GM18508 (cell line): ENCODE measurements at regions not wholly inside any gene's neighbourhood (a gene's known extent, or its start where the extent isn't known, plus 50 kb on each side); places are given as distances from the start of the nearest gene placed in this dataset.
A peak's percentile ranks its signal among the peaks of the same experiment; 100 is the strongest.

Source experiments
- ATAC-seq: cut with Tn5 transposase; IDR thresholded peaks from one replicate; pipeline ENCODE4 v1.9.1; 2021; ENCODE audit warnings: moderate number of reproducible peaks; ENCODE audit not compliant: insufficient read depth, unreplicated experiment

DNA sequence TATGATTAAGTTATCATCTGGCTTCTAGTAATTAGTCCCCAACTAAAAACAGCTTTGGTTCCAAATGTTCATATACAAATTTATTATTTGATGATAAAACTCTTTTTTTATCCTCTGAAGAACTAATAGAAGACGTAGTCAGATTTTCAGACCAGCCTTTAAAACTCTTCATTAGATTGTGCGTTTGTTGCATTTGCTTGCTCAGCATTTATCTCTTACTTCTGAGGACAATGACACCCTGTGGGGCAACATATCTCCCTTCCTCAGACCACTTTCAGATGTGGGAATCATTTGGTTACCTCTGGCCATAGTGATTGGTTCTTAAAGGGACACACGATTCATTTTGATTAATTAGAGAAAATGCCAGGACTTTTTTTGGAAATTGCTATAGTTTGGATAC lies 481.8 kb downstream of the HAO1 start:
- no peak for ATAC-seq

DNA sequence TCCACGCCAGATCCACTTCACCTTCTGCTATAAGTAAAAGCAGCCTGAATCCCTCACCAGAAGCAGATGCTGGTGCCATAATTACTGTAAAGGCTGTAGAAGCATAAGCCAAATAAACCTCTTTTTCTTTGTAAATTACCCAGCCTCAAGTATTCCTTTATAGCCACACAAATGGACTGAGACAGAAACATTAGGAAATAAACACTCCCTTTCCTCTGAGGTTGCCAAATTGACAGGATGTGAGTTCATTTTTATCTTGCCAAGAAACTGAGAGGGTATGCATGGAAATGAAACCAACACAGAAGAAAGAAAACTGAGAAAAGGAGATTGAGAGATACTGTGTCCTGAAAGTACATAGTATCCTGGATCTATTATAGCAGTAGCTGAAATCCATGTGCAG lies 481.2 kb downstream of the HAO1 start:
- ATAC-seq: no peak

DNA sequence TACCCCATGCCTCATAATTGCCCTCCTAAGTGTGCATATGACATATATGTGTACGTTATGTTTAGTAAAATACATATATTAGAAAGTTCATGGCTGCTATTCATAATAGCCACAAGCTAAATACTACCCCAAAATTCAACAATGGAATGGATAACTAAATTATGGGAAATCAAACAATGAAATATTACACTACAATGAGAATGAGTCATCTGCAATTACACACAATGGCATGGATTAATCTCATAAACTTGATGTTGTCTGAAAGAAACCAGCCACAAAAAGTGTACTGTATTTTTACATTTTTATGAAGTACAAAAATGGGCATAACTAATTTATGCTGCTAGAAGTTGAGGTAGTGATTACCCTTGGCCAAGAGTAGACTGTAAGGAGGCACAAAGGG lies 477.0 kb downstream of the HAO1 start:
- no peak for ATAC-seq

DNA sequence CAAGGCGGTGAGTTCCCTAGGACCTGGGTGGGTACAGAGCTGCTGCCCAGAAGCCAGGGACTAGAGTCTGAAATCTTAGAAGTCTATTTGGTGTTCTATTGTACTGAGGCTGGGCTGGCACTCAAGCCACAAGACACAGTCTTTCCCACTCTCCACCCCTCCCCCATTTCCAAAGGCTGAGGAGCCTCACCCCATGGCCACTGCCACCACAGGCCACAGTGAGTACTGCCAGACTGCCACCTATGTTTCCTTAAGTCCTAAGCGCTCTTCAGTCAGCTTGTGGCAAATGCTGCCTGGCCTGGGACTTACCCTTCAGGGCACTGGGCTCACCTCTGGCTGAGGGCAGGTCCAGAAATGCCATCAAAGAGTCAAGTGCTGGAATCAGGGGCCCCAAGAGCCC lies 469.3 kb downstream of the HAO1 start:
- ATAC-seq: no peak

DNA sequence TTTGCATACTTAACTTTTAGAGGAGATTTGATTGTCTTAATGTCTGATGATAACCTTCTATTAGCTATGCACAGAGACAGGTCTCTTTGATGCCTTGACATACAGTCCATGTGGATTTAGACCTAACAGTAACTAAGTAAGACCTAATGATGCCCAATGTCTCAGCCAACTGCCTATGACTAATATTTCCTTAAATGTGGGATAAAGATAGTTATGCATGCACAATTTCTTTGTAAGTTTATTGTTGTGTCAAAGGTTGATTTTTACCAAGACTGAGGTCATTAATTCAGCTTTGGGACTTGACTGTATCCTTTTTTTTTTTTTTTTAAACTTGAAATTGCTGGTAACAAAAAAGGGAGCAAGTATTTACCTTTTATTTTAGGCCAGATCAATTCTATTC lies 450.0 kb downstream of the HAO1 start:
- no peak for ATAC-seq

DNA sequence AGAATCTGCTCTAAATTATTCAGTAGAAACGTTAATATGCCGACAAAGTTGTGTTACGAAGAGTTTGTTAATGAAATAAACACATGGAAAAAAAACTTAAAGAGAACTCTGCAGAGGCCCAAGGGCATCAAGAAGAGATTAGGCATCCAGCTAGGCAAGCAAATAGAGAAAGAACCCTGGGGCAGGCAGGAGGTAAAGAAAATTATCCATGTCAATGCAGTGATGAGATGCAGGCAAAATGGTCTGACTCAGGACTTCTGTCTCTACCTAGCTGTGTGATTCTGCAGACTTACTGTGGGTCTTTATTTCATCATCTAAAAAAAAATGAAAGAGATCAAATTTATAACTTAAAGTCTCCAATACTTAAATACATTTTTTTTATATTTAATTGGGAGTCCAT lies 448.0 kb downstream of the HAO1 start:
- ATAC-seq: no peak

DNA sequence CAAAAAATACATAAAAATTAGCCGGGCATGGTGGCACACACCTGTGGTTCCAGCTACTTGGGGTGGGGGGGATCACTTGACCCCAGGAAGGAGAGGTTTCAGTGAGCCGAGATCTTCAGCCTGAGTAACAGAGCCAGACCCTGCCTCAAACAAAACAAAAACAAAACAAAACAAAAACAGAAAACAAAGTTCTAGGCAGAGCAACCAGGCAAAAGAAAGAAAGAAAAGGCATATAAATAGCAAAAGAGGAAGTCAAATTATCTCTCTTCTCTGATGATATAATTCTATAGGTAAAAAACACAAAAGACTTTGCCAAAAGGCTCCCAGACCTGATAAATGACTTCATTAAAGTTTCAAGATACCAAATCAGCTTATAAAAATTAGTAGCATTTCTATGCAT lies 446.9 kb downstream of the HAO1 start:
- no peak for ATAC-seq

DNA sequence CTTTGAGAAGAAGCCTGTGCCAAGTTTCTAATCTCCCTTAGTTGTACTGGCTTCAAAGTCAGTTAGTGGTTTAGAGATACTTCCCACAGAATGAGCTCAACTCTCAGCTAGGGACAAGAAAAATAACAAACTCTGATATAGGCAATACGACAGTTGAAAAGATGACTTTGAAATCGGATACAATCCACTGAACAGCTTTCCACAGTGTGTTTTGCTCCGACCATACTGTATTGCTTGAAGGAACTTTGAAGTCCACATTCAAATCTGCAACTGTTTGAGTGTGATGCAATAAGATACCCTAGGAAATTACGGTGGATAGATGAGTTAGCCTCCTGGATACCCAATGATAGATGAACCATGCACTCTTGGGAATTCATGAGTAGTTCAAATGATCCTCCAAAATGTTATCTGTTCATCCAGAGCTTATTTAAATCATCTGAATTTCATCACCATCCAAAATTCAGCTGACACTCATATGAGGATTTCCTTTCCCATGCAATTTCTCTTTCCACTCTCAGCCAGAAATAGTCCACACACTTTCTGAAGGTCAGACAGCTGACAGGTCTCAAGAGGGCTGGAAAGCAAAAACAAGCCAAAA lies 443.8 kb downstream of the HAO1 start:
- no peak for ATAC-seq

DNA sequence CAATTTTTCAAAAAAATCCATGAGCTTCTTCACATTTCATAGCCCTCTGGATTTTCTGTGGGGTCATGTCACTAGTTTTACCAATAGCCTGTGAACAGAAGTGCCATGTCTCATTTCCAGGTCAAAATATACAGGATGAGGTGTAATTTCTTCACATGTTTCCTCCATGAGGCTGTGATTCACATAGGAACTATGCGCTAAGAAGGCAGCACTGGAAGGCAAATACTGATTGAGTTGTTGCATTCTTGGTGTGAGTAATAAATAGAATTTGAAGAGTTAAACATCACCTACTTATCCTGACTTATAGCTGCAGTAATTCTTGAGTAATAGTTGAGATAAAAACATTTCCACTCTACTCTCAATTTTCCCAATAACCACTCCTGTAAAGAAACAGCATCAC lies 442.3 kb downstream of the HAO1 start:
- ATAC-seq: no peak

DNA sequence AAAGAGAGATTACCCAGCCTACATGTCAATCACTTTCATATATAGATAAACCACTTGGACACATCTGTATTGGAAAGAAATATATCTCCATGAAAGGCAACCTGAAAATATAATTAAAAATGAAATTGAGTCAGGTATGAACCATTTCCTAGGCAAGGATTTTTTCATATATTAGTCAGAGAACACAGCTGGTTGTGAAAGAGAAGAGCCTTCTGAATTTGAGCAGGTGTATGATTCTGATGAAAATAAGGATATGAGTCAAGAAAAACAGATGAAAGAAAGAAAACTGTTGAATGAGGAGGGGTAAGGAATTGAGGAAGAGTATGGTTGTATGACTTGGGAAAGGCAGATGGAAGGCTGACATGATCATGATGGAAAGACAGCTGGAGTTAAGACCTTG lies 441.1 kb downstream of the HAO1 start:
- ATAC-seq: no peak

DNA sequence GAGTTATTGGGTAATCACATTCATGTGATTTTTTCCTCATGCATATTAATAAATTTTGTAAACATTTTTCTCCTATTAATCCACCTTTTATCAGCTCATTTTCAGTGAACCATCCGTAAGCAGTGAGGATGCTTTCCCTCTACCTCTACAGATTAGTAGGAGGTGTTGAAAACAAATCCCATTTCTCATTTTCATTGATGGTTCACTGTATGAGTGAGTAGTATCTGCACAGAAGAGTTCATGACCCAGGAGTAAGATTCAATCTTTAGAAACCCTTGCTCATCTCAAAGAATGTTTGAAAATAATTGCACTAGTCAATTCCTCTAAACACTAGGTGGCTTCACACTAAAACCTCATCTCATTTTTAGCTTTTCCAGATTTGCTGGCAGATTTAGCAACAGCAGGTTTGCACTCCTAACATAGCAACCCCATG lies 440.0 kb downstream of the HAO1 start:
- no peak for ATAC-seq

DNA sequence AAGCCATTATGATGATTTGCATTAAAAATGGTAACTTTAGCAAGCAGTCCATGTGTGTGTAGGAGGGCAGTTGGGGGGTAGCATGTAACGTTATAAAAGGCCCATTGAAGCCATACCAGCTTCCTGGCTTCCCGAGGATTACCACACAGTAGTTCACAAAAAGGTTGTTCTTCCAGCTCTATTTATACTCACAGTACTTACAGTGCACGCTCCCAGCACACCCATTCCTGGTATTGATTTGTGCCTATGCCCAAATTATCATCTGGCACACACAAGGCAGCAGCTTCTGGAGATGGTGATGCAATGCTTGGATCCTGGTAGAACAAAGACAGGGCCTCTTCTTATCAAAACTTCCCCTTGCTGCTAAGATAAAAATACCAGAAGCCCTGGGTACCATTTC lies 436.8 kb downstream of the HAO1 start:
- ATAC-seq: no peak

DNA sequence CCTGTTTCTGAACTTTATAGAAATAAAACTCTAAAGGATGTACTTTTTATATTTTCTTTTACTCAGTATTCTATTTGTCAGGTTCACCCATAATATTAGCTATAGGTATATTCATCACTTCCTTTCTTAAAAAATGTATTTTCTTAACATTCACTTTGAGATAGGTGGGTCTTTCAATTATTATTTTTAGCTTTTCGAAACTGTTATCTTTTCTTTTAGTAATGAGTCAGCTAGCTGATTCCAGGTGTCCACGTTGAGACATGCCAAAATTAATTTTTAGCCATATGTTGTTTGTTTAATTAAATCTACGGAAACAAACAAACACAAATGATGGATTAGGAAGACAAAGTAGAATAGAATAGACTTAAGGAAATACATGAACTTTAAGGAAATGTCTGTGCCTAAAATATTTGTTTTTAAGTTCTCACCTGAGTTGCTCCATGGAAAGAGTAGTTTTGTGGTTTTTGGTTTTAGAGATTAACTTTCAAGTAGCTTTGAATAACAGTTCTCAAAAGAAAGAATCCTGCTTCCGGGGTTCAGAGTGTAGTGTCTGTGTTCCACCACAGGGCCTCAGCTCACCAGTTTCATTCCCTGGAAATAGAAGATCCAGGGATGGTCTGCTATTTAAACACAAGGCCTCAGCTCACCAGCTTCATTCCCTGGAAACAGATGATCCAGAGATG lies 435.0 kb downstream of the HAO1 start:
- ATAC-seq: peak; percentile 65

DNA sequence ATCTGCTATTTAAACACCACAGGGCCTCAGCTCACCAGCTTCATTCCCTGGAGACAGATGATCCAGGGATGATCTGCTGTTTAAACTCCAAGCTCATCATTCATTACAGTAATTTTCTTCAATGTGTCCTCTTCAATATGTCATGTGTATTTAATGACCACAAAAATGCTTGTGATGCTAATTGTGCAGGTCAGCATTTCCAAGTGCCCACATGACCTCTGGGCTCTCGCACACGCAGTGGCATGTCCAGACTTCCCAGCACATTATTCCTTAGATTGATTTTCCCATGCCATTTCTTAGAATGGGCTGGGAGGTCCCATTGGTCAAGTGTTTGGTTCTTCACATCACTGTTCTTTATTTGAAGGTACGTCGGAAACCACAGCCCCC lies 434.4 kb downstream of the HAO1 start:
- ATAC-seq: no peak

DNA sequence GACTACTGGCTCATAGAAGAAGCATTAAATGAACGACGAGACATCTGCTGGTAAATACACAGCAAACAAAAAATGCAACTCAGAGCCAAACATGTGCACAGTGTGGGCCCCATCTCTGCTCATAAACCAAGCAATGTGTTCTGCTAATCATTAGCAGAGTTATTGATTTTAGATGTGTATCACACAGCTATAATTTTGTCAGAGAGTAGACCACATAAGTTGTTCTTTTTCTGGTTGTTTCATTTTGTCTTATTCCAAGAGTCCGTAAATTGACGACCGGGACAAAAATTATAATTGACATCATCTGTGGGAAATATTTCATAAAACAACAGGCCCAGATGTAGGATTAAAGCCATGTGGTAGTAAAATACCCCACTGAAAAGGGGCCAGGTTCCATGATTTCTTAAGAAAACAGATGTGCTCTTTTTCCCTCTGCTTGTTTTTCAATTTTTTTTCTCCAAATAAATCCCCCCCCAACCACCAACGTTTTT lies 423.6 kb downstream of the HAO1 start:
- ATAC-seq: no peak

DNA sequence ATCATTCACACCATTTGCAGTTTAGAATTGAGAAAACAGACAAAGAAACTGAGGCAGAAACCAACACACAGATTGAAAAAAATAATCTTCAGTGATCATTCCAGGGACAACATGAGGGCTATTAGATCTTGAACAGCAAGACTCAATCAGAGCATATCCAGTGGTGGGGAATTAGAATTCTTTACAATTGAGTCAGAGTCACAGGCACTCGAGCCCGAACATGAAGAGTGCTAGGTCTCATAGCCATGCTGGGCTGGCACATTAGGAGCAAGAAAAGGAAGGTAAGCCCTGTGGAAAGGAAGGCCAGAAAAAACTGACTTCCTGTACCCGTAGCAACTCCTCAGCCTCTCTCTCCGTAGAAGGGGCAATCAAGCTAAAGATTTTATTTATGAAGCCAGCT lies 419.9 kb downstream of the HAO1 start:
- ATAC-seq: no peak

DNA sequence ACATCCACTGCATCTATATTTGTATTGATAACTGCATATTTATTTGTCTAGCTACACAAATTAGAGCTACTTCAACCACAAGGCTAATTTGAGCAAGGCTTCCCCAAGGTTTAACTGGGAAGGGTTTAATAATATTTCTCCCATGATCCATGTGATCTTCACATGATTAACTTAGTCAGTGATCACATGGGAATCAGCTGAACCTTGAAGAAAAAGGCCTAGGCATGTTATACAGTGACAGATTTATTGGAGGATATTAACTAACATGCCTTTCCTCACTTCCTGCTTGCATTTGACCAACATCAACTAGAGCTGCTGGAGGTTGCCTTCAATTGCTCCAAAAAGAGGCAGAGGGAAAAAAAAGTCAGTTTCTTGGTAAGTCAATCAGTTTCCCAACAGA lies 417.0 kb downstream of the HAO1 start:
- no peak for ATAC-seq

DNA sequence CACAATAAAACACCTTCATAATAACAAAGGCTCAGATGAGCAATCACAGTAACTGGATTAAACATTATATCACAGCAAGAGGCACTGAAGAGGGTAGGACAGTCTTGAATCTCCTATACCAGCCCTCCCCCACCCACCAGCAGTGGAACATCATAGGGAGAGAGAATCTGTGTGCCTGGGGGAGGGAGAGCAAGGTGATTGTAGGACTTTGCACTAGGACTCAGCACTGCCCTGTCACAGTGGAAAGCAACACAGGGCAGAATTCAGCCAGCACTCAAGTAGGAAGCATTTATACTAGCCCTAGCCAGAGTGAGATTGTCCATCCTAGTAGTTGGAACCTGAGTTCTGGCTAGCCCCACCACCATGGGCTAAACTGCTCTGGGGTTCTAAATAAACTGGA lies 400.2 kb downstream of the HAO1 start:
- ATAC-seq: no peak

DNA sequence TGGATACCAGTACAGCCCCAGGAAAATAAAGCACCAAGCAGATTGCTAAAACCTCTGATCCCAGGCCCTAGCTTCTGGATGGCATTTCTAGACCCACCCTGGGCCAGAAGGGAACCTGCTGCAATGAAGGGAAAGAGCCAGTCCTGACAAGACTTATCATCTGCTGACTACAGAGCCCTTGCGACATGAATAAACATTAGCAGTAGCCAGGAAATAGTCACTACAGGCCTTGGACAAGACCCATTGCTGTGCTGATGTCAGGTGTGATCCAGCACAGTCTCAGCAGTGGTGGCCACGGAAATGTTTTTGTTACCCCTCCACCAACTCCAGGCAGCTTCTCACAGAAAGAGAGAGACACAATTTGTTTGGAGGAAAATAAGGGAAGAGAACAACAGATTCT lies 399.3 kb downstream of the HAO1 start:
- no peak for ATAC-seq

DNA sequence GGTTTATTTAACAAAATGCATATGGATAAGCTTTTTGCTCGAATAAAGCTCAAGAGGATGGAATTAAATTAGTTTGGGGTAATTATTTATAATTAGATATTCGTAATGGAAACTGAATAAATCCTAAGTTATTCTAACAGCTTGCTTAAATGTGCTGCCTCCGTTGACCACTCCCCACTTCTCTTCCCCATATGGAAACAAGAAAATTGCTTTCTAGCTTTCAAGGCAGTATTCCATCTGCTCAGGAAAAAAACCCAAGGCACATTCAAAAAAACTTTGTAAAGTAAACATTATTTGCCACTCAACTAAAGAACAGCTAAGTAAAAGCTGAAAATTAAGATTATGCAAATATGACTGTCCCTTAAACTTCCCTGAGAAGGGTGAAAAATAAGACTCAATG lies 369.2 kb downstream of the HAO1 start:
- ATAC-seq: no peak

DNA sequence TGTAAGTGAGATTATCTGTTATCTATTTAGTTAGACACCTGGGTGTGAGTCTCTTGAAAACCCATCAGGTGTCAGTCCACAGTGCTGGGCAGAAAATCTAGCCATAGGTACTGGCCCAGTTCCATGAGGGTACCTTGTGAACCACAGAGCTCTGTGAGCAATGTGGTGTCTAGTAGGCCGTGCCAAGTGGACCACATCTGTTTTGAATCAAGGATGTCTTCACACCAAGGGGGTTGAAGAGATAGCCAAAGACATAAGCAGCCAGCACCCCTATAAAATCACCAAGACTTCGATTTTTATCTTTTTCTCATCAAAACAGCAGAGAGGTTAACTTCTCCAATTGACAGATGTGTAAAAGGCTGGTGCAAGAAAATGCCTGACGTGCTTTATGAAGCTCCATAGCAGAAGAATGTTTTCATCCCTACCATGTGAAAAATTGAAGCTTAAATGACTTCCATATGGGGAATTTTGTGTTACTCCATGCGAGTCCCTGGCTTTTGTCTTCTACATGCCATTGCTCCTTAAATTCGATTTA lies 368.7 kb downstream of the HAO1 start:
- ATAC-seq: no peak

DNA sequence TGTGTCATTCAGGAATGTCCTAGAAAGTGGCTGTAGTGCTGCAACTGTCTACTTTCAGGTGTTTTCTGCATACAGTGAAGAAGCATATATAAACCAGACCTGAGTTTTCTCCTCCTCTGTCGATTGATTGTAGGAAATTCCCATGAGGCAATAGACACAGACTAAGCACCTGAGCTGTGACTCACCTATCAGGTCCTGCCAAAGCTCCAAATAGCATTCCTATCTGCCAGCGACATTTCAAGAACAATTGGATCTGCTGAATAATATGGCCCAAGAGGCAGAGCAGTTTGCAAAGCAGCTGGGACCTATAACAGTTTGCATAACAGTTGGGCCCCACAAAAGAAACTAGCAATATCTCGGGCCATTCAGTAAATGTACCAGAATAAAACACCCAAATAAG lies 360.4 kb downstream of the HAO1 start:
- ATAC-seq: no peak
